ENCODE measurements at regions not wholly inside any gene's neighbourhood (a gene's known extent, or its start where the extent isn't known, plus 50 kb on each side); places are given as distances from the start of the nearest gene placed in this dataset.

DNA sequence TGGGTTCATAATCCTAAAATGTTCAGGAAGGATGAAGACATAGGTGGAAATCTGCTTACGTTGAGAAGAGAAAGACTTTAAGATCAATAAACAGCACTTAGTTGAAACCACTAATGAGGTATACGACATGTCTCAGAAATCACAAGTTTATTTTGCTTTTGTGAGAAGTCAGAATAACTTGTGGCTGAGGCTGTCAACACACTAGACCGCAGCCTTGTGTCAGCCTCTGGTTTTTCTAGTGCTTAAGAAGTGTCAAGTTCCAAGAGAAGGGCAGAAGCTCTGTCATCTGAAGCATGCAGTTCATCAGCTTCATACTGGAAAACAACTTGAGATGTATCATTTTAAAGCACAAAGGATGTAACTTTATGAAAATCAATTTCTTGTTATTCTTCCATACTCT is 420.9 kb downstream of the METTL15 start:
- no peak for ATAC-seq
- TF ChIP-seq ESRRG (CRISPR knock-in tag; IDR thresholded peaks at IDR 0.05) = no peak
- TF ChIP-seq ZFP30 (CRISPR knock-in tag; IDR thresholded peaks at IDR 0.05) = no peak
- no peak for TF ChIP-seq RARB (CRISPR knock-in tag; IDR thresholded peaks at IDR 0.05)
- no peak for TF ChIP-seq ZFP3 (CRISPR knock-in tag; IDR thresholded peaks at IDR 0.05)
- no peak for TF ChIP-seq GLIS3 (CRISPR knock-in tag; IDR thresholded peaks at IDR 0.05)
- TF ChIP-seq CSDC2 (CRISPR knock-in tag; IDR thresholded peaks at IDR 0.05) = no peak
- TF ChIP-seq, protein P1, sequence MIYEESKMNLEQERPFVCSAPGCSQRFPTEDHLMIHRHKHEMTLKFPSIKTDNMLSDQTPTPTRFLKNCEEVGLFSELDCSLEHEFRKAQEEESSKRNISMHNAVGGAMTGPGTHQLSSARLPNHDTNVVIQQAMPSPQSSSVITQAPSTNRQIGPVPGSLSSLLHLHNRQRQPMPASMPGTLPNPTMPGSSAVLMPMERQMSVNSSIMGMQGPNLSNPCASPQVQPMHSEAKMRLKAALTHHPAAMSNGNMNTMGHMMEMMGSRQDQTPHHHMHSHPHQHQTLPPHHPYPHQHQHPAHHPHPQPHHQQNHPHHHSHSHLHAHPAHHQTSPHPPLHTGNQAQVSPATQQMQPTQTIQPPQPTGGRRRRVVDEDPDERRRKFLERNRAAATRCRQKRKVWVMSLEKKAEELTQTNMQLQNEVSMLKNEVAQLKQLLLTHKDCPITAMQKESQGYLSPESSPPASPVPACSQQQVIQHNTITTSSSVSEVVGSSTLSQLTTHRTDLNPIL (CRISPR knock-in tag; IDR thresholded peaks at IDR 0.05; ENCODE audit: low read depth) = no peak
- TF ChIP-seq SNAI2 (CRISPR knock-in tag; IDR thresholded peaks at IDR 0.05) = no peak
- TF ChIP-seq PPARA (CRISPR knock-in tag; IDR thresholded peaks at IDR 0.05; ENCODE audit: borderline replicate concordance) = no peak
- no peak for TF ChIP-seq ZNF8 (CRISPR knock-in tag; IDR thresholded peaks at IDR 0.05)
- TF ChIP-seq PATZ1 (CRISPR knock-in tag; IDR thresholded peaks at IDR 0.05; ENCODE audit: borderline replicate concordance) = no peak
- TF ChIP-seq TOX (CRISPR knock-in tag; IDR thresholded peaks at IDR 0.05; ENCODE audit: borderline replicate concordance) = no peak
- no peak for TF ChIP-seq BACH2 (CRISPR knock-in tag; IDR thresholded peaks at IDR 0.05; ENCODE audit: borderline replicate concordance)
- TF ChIP-seq ARNTL (CRISPR knock-in tag; IDR thresholded peaks at IDR 0.05; ENCODE audit: borderline replicate concordance, low read depth) = no peak
- TF ChIP-seq TCF4 (CRISPR knock-in tag; IDR thresholded peaks at IDR 0.05; ENCODE audit: borderline replicate concordance) = no peak
- TF ChIP-seq ISL1 (CRISPR knock-in tag; IDR thresholded peaks at IDR 0.05) = no peak
- no peak for TF ChIP-seq ZNF70 (CRISPR knock-in tag; IDR thresholded peaks at IDR 0.05)
- TF ChIP-seq TSHZ2 (CRISPR knock-in tag; IDR thresholded peaks at IDR 0.05) = no peak

- no peak for ATAC-seq
- no peak for TF ChIP-seq ZNF8 (CRISPR knock-in tag; IDR thresholded peaks at IDR 0.05)
- TF ChIP-seq, protein P2, sequence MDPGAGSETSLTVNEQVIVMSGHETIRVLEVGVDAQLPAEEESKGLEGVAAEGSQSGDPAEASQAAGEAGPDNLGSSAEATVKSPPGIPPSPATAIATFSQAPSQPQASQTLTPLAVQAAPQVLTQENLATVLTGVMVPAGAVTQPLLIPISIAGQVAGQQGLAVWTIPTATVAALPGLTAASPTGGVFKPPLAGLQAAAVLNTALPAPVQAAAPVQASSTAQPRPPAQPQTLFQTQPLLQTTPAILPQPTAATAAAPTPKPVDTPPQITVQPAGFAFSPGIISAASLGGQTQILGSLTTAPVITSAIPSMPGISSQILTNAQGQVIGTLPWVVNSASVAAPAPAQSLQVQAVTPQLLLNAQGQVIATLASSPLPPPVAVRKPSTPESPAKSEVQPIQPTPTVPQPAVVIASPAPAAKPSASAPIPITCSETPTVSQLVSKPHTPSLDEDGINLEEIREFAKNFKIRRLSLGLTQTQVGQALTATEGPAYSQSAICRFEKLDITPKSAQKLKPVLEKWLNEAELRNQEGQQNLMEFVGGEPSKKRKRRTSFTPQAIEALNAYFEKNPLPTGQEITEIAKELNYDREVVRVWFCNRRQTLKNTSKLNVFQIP (CRISPR knock-in tag; IDR thresholded peaks at IDR 0.05; ENCODE audit: borderline replicate concordance, low read depth) = no peak
- TF ChIP-seq ZNF70 (CRISPR knock-in tag; IDR thresholded peaks at IDR 0.05) = no peak
- TF ChIP-seq ZFP30 (CRISPR knock-in tag; IDR thresholded peaks at IDR 0.05) = no peak
- TF ChIP-seq TSHZ2 (CRISPR knock-in tag; IDR thresholded peaks at IDR 0.05) = no peak
- TF ChIP-seq PPARA (CRISPR knock-in tag; IDR thresholded peaks at IDR 0.05; ENCODE audit: borderline replicate concordance) = no peak
- TF ChIP-seq SNAI2 (CRISPR knock-in tag; IDR thresholded peaks at IDR 0.05) = no peak
- TF ChIP-seq ZC3H10 (CRISPR knock-in tag; IDR thresholded peaks at IDR 0.05) = no peak
- no peak for TF ChIP-seq ARNTL (CRISPR knock-in tag; IDR thresholded peaks at IDR 0.05; ENCODE audit: borderline replicate concordance, low read depth)
- no peak for TF ChIP-seq ESRRG (CRISPR knock-in tag; IDR thresholded peaks at IDR 0.05)
- no peak for TF ChIP-seq OSR1 (CRISPR knock-in tag; IDR thresholded peaks at IDR 0.05)
- TF ChIP-seq ISL1 (CRISPR knock-in tag; IDR thresholded peaks at IDR 0.05) = no peak
Measured at GRCh38 chr11:28528217-28528616, 420.0 kb downstream of the METTL15 start.
